ENCODE measurements at regions not wholly inside any gene's neighbourhood (a gene's known extent, or its start where the extent isn't known, plus 50 kb on each side); places are given as distances from the start of the nearest gene placed in this dataset.

GRCh38 chr17:33642002-33642401 lies 348.9 kb upstream of the ASIC2 start:
- DNase-seq (ENCODE audit: low spot score), result no peak

- DNase-seq (ENCODE audit: low spot score), result peak; percentile 68
These were observed 354.9 kb upstream of the ASIC2 start for GRCh38 chr17:33647956-33648355.

GRCh38 chr17:33650304-33650703 lies 357.2 kb upstream of the ASIC2 start:
- DNase-seq (ENCODE audit: low spot score), result no peak

- no peak for DNase-seq (ENCODE audit: low spot score)
These were observed 358.6 kb upstream of the ASIC2 start for GRCh38 chr17:33651686-33652085.

- no peak for DNase-seq (ENCODE audit: low spot score)
These were observed 359.8 kb upstream of the ASIC2 start for GRCh38 chr17:33652731-33653398.

GRCh38 chr17:33653399-33653788 lies 360.3 kb upstream of the ASIC2 start:
- DNase-seq (ENCODE audit: low spot score), result no peak

- no peak for DNase-seq (ENCODE audit: low spot score)
These were observed 364.1 kb upstream of the ASIC2 start for GRCh38 chr17:33657181-33657580.

GRCh38 chr17:33661975-33662374 lies 368.9 kb upstream of the ASIC2 start:
- no peak for DNase-seq (ENCODE audit: low spot score)

- DNase-seq (ENCODE audit: low spot score), result no peak
These were observed 371.2 kb upstream of the ASIC2 start for GRCh38 chr17:33664116-33664840.

- DNase-seq (ENCODE audit: low spot score), result no peak
These were observed 374.0 kb upstream of the ASIC2 start for GRCh38 chr17:33667052-33667509.

- no peak for DNase-seq (ENCODE audit: low spot score)
These were observed 374.6 kb upstream of the ASIC2 start for GRCh38 chr17:33667671-33668070.

GRCh38 chr17:33668516-33668915 lies 375.4 kb upstream of the ASIC2 start:
- DNase-seq (ENCODE audit: low spot score), result no peak

GRCh38 chr17:33671491-33671890 lies 378.4 kb upstream of the ASIC2 start:
- DNase-seq (ENCODE audit: low spot score), result no peak

GRCh38 chr17:33674685-33675084 lies 381.6 kb upstream of the ASIC2 start:
- DNase-seq (ENCODE audit: low spot score), result no peak

GRCh38 chr17:33676444-33676843 lies 383.3 kb upstream of the ASIC2 start:
- DNase-seq (ENCODE audit: low spot score), result no peak

GRCh38 chr17:33679595-33679994 lies 386.5 kb upstream of the ASIC2 start:
- no peak for DNase-seq (ENCODE audit: low spot score)

- no peak for DNase-seq (ENCODE audit: low spot score)
These were observed 387.4 kb upstream of the ASIC2 start for GRCh38 chr17:33680472-33680871.

GRCh38 chr17:33682599-33682998 lies 389.5 kb upstream of the ASIC2 start:
- DNase-seq (ENCODE audit: low spot score), result no peak

- DNase-seq (ENCODE audit: low spot score), result no peak
These were observed 391.6 kb upstream of the ASIC2 start for GRCh38 chr17:33684735-33685134.

- no peak for DNase-seq (ENCODE audit: low spot score)
These were observed 393.1 kb upstream of the ASIC2 start for GRCh38 chr17:33686171-33686570.

- no peak for DNase-seq (ENCODE audit: low spot score)
These were observed 394.7 kb upstream of the ASIC2 start for GRCh38 chr17:33687831-33688230.

GRCh38 chr17:33688771-33689170 lies 395.7 kb upstream of the ASIC2 start:
- DNase-seq (ENCODE audit: low spot score), result no peak

GRCh38 chr17:33689725-33690124 lies 396.6 kb upstream of the ASIC2 start:
- no peak for DNase-seq (ENCODE audit: low spot score)

- no peak for DNase-seq (ENCODE audit: low spot score)
These were observed 402.3 kb upstream of the ASIC2 start for GRCh38 chr17:33695431-33695830.

Measured in left forelimb (tissue), 1 donor.